MCF 10A (cell line): ENCODE measurements at regions not wholly inside any gene's neighbourhood (a gene's known extent, or its start where the extent isn't known, plus 50 kb on each side); places are given as distances from the start of the nearest gene placed in this dataset.

Source experiments
- BruUV-seq: library from RNA; stranded (reverse); fragments of 400-500 nt; replicated peaks from 2 replicates; lab custom pipeline; 2021; lab: Mats Ljungman, UMichigan
- CTCF ChIA-PET: fragments of 300-600 bp; sonication (Branson Sonifier 250); formaldehyde crosslinking; extraction: SDS; loops from one replicate; lab custom pipeline; 2021; ENCODE audit warnings: antibody characterized with exemption, inconsistent platforms; lab: Yijun Ruan, JAX
- POLR2A ChIA-PET: fragments of 300-600, 350-650 bp; sonication (Branson Sonifier 250); formaldehyde crosslinking; extraction: SDS; loops from one replicate; lab custom pipeline; 2020; ENCODE audit warnings: antibody characterized with exemption, inconsistent platforms; lab: Yijun Ruan, JAX
- DNase-seq: peaks from one replicate; pipeline ENCODE4 v3.0.0-alpha.2; 2018; ENCODE audit not compliant: unreplicated experiment
- H3K27ac Mint-ChIP-seq: one replicate; pipeline ENCODE4 v1.8.0; 2022; ENCODE audit warnings: mild to moderate bottlenecking, low read depth, mixed read lengths; ENCODE audit not compliant: unreplicated experiment
- H3K27me3 Mint-ChIP-seq: one replicate; pipeline ENCODE4 v1.8.0; 2022; ENCODE audit warnings: mixed read lengths; ENCODE audit not compliant: insufficient read depth, unreplicated experiment
- H3K36me3 Mint-ChIP-seq: one replicate; pipeline ENCODE4 v1.8.0; 2022; ENCODE audit warnings: mild to moderate bottlenecking, moderate library complexity, mixed read lengths; ENCODE audit not compliant: insufficient read depth, unreplicated experiment
- H3K4me1 Mint-ChIP-seq: one replicate; pipeline ENCODE4 v1.8.0; 2022; ENCODE audit warnings: mixed read lengths; ENCODE audit not compliant: insufficient read depth, unreplicated experiment
- H3K4me3 Mint-ChIP-seq: one replicate; pipeline ENCODE4 v1.8.0; 2022; ENCODE audit warnings: mild to moderate bottlenecking, moderate library complexity, mixed read lengths; ENCODE audit not compliant: unreplicated experiment
- H3K9me3 Mint-ChIP-seq: one replicate; pipeline ENCODE4 v1.8.0; 2022; ENCODE audit warnings: mixed read lengths; ENCODE audit not compliant: unreplicated experiment
- CTCF ChIP-seq: fragments of 200-600 bp; IDR thresholded peaks from one replicate; pipeline ENCODE4 v1.8.0; 2022; ENCODE audit warnings: antibody characterized with exemption, mild to moderate bottlenecking; ENCODE audit not compliant: unreplicated experiment
- intact Hi-C: fragments of 100-400 bp; cut with micrococcal nuclease; formaldehyde crosslinking; loops from 2 replicates; pipeline ENCODE4 v1.14.1; 2022

- no peak for TF ChIP-seq CTCF
- no peak overlapping the region for H3K4me3 Mint-ChIP-seq
- no TSS peak for BruUV-seq
- no peaks in the 10 kb centered on the region for H3K9me3 Mint-ChIP-seq
- intact Hi-C loops, result no loop called here
- no peaks in the 10 kb centered on the region for H3K36me3 Mint-ChIP-seq
- peaks cover 58% of the 10 kb centered on the region for H3K27me3 Mint-ChIP-seq
- H3K27ac Mint-ChIP-seq, result no peak overlapping the region
- no peak for DNase-seq
- CTCF ChIA-PET, result no interaction called here
- no peaks in the 10 kb centered on the region for H3K4me1 Mint-ChIP-seq
- POLR2A ChIA-PET, result interaction anchor here (0.8 kb wide), 1 partner anchor 216 kb away, joined by 3 read pairs; the partner anchor contains the start of gene COX7C
Measured at GRCh38 chr5:86833868-86834267, 216.1 kb downstream of the COX7C start.

DNA sequence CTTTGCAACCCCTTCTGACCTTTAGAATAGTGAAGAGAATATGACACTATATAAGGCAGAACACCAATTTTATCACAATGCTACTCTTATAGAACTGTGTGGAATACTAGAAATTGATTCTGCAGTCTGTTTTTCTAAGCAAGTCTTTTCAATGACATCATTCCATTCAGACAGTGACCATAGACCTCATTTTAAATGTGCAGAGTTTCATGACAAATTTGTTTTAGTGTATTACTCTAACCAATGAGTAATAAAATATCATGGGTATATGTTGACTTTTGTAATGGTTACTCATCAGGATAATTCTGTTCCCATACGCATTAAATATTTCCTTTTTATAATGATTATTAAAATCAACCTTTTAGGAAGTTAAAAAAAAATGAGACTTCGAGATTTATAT, 219.9 kb downstream of the COX7C start:
- no peaks in the 10 kb centered on the region for H3K9me3 Mint-ChIP-seq
- no peak overlapping the region for H3K27ac Mint-ChIP-seq
- ChIA-PET CTCF (no interaction called here), POLR2A (no interaction called here)
- H3K4me1 Mint-ChIP-seq, result no peaks in the 10 kb centered on the region
- no TSS peak for BruUV-seq
- intact Hi-C loops, result no loop called here
- H3K27me3 Mint-ChIP-seq, result peaks cover 33% of the 10 kb centered on the region
- TF ChIP-seq CTCF, result no peak
- H3K4me3 Mint-ChIP-seq, result no peak overlapping the region
- no peak for DNase-seq
- no peaks in the 10 kb centered on the region for H3K36me3 Mint-ChIP-seq

- Mint-ChIP-seq H3K27ac (no peak overlapping the region), H3K27me3 (peaks cover 37% of the 10 kb centered on the region), H3K9me3 (no peaks in the 10 kb centered on the region), H3K4me1 (no peaks in the 10 kb centered on the region), H3K4me3 (no peak overlapping the region), H3K36me3 (no peaks in the 10 kb centered on the region)
- DNase-seq, result no peak
- no peak for TF ChIP-seq CTCF
- intact Hi-C loops, result no loop called here
- POLR2A ChIA-PET, result no interaction called here
- BruUV-seq, result no TSS peak
- CTCF ChIA-PET, result no interaction called here
Measured at GRCh38 chr5:86838083-86838482, 220.3 kb downstream of the COX7C start.

DNA sequence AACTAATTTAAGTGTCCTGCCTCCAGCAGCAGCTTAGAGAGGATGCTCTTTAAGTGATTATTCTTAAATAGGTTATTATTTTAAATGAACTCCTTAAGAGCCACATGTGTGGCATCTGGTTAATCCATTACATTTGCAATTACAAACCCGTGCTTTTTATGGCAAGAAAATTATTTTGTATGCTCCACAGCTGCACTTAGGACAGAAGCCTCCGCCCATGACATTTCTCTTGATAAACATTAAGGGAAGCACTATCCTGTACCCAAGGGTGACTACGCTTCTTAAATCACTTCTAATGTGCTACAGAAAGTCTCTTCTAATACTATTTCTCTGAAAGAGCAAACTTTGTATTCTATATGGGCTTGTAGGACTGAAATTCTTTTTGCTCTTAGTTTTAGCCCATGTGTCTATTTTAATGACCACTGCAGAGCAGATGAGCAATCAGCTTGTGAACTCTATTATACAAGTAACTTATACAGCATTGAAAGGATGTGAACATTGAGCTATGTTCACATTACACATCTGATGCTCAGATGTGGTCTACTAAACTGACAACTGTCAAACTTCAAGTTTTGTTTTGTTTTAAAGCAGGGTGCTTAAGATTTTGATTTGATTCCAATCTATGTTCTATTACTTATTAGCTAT, 223.4 kb downstream of the COX7C start:
- POLR2A ChIA-PET, result no interaction called here
- no peak overlapping the region for H3K27ac Mint-ChIP-seq

More for the DNA sequence above, 223.4 kb downstream of the COX7C start:
- BruUV-seq, result no TSS peak
- TF ChIP-seq CTCF, result no peak
- Mint-ChIP-seq H3K4me1 (no peaks in the 10 kb centered on the region), H3K27me3 (peaks cover 30% of the 10 kb centered on the region), H3K4me3 (no peak overlapping the region), H3K36me3 (no peaks in the 10 kb centered on the region), H3K9me3 (no peaks in the 10 kb centered on the region)
- intact Hi-C loops, result no loop called here
- CTCF ChIA-PET, result interaction anchor here (1.0 kb wide), 1 partner anchor 11 kb away, joined by 3 read pairs; no protein-coding TSS in a partner anchor
- no peak for DNase-seq
